IPS DF 6.9 (cell line): ENCODE measurements at regions not wholly inside any gene's neighbourhood (a gene's known extent, or its start where the extent isn't known, plus 50 kb on each side); places are given as distances from the start of the nearest gene placed in this dataset.

Experiments used
- DNase-seq: peaks from one replicate; pipeline ENCODE4 v3.0.0-alpha.2; 2013; ENCODE audit warnings: low read depth, low spot score
- H3K27ac ChIP-seq: one replicate; pipeline ENCODE4 v1.5.1; 2013; ENCODE audit warnings: low read length, control low read depth
- H3K27me3 ChIP-seq: 2 replicates; pipeline ENCODE4 v1.6.1; 2013; ENCODE audit warnings: mild to moderate bottlenecking, low read length; ENCODE audit not compliant: control insufficient read depth, insufficient read depth
- H3K36me3 ChIP-seq: 2 replicates; pipeline ENCODE4 v1.6.1; 2013; ENCODE audit warnings: low read length; ENCODE audit not compliant: control insufficient read depth, insufficient read depth
- H3K4me1 ChIP-seq: 2 replicates; pipeline ENCODE4 v1.6.1; 2013; ENCODE audit warnings: low read length; ENCODE audit not compliant: control insufficient read depth, insufficient read depth
- H3K4me3 ChIP-seq: 2 replicates; pipeline ENCODE4 v1.5.1; 2013; ENCODE audit warnings: mild to moderate bottlenecking, low read length
- H3K9me3 ChIP-seq: 2 replicates; pipeline ENCODE4 v1.6.1; 2013; ENCODE audit warnings: low read length, inconsistent platforms; ENCODE audit not compliant: control insufficient read depth, insufficient read depth
- WGBS: extraction: QIAGEN DNeasy Blood & Tissue Kit; methylation state at CpG from one replicate; pipeline ENCODE4 v1.1.7; 2013; ENCODE audit warnings: mixed read lengths, missing lambda C conversion rate; ENCODE audit not compliant: insufficient read length, insufficient coverage; 5-methylcytosine and 5-hydroxymethylcytosine counted together

DNA sequence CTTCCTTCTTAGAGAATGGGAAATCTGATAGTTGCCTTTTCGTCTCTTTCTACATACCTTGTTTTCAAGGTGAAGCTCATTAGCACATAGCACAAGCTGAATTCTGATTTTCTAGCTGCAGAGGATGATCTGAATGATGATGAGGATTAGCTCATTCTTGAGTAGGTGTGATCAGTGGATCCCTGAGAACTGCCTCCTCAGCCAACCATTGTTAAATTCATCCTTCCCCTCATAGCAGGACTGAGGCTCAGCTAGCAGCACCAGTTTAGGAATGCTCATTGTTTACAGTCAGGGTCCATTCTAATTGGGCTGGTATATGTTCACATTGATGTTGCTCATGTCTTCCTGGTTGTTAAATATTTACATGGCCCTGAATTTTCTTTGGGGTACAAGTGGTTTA, 299.9 kb upstream of the MME start:
- WGBS: no CpG with 5 or more reads among the region's 1 CpG
- Histone ChIP-seq H3K4me3 (no peak overlapping the region), H3K36me3 (no peaks in the 10 kb centered on the region), H3K9me3 (no peaks in the 10 kb centered on the region), H3K27me3 (no peaks in the 10 kb centered on the region), H3K4me1 (peaks cover 2% of the 10 kb centered on the region; the same call in 1 of the 2 replicates), H3K27ac (no peak overlapping the region)
- DNase-seq: no peak

DNA sequence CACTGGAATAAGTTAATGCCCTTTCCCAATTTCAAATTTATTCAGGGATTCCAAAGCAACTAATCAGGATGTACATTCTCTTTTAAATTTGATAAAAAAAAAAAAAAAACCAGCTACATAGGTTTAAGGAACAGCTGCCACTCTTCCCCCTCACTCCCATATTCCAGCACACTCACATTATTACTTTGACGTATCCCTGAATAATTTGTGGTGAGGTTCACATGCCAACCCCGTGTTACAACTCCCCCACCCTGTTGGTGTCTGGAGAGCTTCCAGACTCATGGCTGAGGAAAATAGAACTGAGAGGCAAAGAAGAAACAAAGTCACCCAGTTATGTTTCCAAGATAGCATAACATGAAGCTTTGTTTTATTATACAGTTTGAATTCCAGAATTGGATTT, 300.5 kb upstream of the MME start:
- H3K4me1 ChIP-seq: peaks cover 2% of the 10 kb centered on the region; the same call in 1 of the 2 replicates
- no peak overlapping the region for H3K27ac ChIP-seq
- H3K9me3 ChIP-seq: no peaks in the 10 kb centered on the region
- no CpG with 5 or more reads among the region's 2 CpGs for WGBS
- H3K27me3 ChIP-seq: no peaks in the 10 kb centered on the region
- no peaks in the 10 kb centered on the region for H3K36me3 ChIP-seq
- no peak overlapping the region for H3K4me3 ChIP-seq
- DNase-seq: no peak

- H3K36me3 ChIP-seq: no peaks in the 10 kb centered on the region
- H3K4me3 ChIP-seq: no peak overlapping the region
- peaks cover 2% of the 10 kb centered on the region; the same call in 1 of the 2 replicates for H3K4me1 ChIP-seq
- H3K9me3 ChIP-seq: no peaks in the 10 kb centered on the region
- H3K27me3 ChIP-seq: no peaks in the 10 kb centered on the region
- WGBS: no CpG with 5 or more reads among the region's 1 CpG
- no peak for DNase-seq
- H3K27ac ChIP-seq: no peak overlapping the region
These were observed 302.1 kb upstream of the MME start for GRCh38 chr3:154778057-154778456.

DNA sequence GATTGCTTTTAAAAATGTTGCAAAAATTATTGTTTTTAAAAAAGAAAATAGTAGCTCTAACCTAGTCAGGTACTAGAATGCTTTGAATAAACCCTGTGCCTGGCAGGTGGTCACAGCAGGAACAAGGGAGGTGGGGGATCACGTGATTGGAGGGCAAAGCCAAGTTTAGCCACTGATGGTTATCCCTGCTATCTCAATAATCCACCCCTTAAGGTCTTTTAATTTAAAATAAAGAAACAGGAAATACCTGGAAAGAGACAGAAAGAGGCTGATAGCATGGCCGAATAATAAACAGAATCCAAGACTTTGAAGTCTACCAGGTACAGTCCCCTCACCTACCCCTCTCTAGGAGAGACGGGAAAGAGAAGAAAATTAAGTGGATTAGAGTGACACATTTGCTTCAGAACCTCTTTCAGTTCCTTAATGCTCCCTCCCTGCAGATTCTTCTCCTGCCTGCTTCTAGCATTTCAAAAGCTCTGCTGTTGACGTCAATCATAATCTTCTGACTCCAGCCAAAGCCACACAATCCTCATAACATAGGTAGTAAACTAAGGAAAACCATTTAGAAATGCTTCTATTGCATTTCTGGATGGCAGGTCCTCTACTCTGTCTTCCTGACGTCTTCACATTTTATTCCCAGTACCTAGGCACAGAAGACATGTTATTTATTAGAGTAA, 303.4 kb upstream of the MME start:
- WGBS: no CpG with 5 or more reads among the region's 5 CpGs
- H3K4me1 ChIP-seq: peaks cover 2% of the 10 kb centered on the region; the same call in 1 of the 2 replicates
- no peaks in the 10 kb centered on the region for H3K36me3 ChIP-seq
- no peak overlapping the region for H3K4me3 ChIP-seq
- no peak for DNase-seq
- H3K27ac ChIP-seq: no peak overlapping the region
- H3K9me3 ChIP-seq: no peaks in the 10 kb centered on the region
- no peaks in the 10 kb centered on the region for H3K27me3 ChIP-seq

GRCh38 chr3:154775821-154776548, 304.1 kb upstream of the MME start:
- Histone ChIP-seq H3K27ac (no peak overlapping the region), H3K4me3 (no peak overlapping the region), H3K9me3 (no peaks in the 10 kb centered on the region), H3K27me3 (no peaks in the 10 kb centered on the region), H3K4me1 (peaks cover 2% of the 10 kb centered on the region; the same call in 1 of the 2 replicates), H3K36me3 (no peaks in the 10 kb centered on the region)
- no peak for DNase-seq
- WGBS: no CpG with 5 or more reads among the region's 1 CpG

DNA sequence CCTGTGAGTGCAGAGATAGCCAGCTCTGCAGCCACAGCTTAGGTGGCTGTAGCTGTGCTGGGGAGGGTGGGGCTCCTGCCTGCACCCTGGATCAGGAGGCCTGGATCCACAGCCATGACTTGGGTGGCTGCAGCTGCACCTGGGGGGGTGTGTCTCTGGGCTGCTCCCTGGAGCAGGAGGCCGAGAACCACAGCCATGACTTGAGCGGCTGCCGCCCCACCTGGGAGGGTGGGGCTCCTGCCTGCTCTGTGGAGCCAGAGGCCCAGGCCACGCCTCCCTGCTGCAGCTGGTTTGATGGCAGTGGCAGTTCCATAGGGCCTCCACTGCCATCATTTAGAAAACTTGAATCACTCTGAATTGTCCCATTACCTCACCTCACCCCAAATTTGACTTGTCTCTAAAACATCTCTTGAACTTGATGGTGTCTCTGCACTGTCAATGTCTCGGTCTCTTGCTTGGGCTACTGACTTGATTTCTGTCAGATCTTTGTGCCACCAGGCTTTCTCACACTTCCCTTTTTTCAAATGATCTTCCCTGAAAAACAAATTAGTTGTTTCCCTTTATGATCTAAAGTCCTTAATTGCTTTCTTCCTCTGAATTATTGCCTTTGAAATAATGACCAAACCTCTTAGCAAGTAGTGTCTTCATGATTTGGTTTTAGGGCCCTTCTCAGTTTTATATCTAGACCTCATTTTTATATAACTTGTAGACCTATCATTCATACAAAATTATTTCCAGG, 313.2 kb upstream of the MME start:
- Histone ChIP-seq H3K4me3 (no peak overlapping the region), H3K27ac (no peak overlapping the region), H3K27me3 (0 out of 2 replicates have a peak, but pooled peaks cover 2% of the 10 kb centered on the region), H3K9me3 (no peaks in the 10 kb centered on the region), H3K4me1 (no peaks in the 10 kb centered on the region), H3K36me3 (no peaks in the 10 kb centered on the region)
- DNase-seq: no peak
- WGBS: no CpG with 5 or more reads among the region's 5 CpGs

- no peaks in the 10 kb centered on the region for H3K9me3 ChIP-seq
- 0 out of 2 replicates have a peak, but pooled peaks cover 2% of the 10 kb centered on the region for H3K27me3 ChIP-seq
- no peak for DNase-seq
- no CpG with 5 or more reads among the region's 3 CpGs for whole genome bisulfite sequencing
- no peak overlapping the region for H3K27ac ChIP-seq
- H3K36me3 ChIP-seq: no peaks in the 10 kb centered on the region
- no peaks in the 10 kb centered on the region for H3K4me1 ChIP-seq
- no peak overlapping the region for H3K4me3 ChIP-seq
These were observed 315.1 kb upstream of the MME start for GRCh38 chr3:154764856-154765640.

- no peak overlapping the region for H3K4me3 ChIP-seq
- no peaks in the 10 kb centered on the region for H3K9me3 ChIP-seq
- WGBS: no CpG with 5 or more reads among the region's 3 CpGs
- no peaks in the 10 kb centered on the region for H3K4me1 ChIP-seq
- H3K27ac ChIP-seq: no peak overlapping the region
- 0 out of 2 replicates have a peak, but pooled peaks cover 2% of the 10 kb centered on the region for H3K27me3 ChIP-seq
- no peaks in the 10 kb centered on the region for H3K36me3 ChIP-seq
- DNase-seq: no peak
These were observed 317.6 kb upstream of the MME start for GRCh38 chr3:154762486-154762885.

DNA sequence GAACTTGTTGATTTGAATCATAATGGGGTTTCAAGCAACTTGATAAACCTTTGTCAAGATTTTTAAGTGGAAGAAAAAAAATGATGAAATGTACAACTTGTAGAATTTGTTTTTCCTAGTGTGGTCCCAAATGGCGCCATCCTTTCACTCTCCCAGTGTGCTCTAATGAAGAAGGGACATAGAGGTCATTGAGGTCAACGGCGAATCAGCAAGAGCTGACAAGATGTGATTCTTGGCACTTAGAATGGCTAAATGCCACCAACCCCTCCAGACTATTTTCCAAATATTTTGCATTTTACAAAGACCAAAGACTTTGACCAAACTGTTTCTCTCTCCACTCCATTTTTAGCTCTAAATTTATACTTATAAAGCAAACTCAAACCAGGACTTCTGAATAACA, 320.2 kb upstream of the MME start:
- Histone ChIP-seq H3K27me3 (no peaks in the 10 kb centered on the region), H3K4me1 (no peaks in the 10 kb centered on the region), H3K27ac (no peak overlapping the region), H3K36me3 (no peaks in the 10 kb centered on the region), H3K9me3 (no peaks in the 10 kb centered on the region), H3K4me3 (no peak overlapping the region)
- DNase-seq: no peak
- WGBS: no CpG with 5 or more reads among the region's 3 CpGs
